NB4 (cell line): ENCODE measurements at regions not wholly inside any gene's neighbourhood (a gene's known extent, or its start where the extent isn't known, plus 50 kb on each side); places are given as distances from the start of the nearest gene placed in this dataset.

Source experiments
- DNase-seq: peaks from one replicate; pipeline ENCODE4 v3.0.0; 2010; ENCODE audit warnings: low read depth
- H3K4me3 ChIP-seq: one replicate; pipeline ENCODE4 v1.5.1; 2011; ENCODE audit warnings: mild to moderate bottlenecking, low read depth, low read length, moderate library complexity
- MYC ChIP-seq: IDR thresholded peaks from 2 replicates; pipeline ENCODE4 v1.6.1; 2011; ENCODE audit warnings: low read depth, low read length
- POLR2A ChIP-seq: IDR thresholded peaks from 2 replicates; pipeline ENCODE4 v1.6.1; 2011; ENCODE audit warnings: mild to moderate bottlenecking; ENCODE audit not compliant: insufficient read length; ENCODE audit errors: extremely low read depth
- TF ChIP-seq, protein P1 (sequence below): IDR thresholded peaks from 2 replicates; pipeline ENCODE4 v1.6.1; 2011; ENCODE audit warnings: low read depth, low read length
- TF ChIP-seq, protein P2 (sequence below): IDR thresholded peaks from one replicate; pipeline ENCODE4 v1.5.1; 2012; ENCODE audit warnings: low read depth, low read length

- H3K4me3 ChIP-seq = no peak overlapping the region
- no peak for DNase-seq
- TF ChIP-seq POLR2A (no peak), MYC (no peak)
- TF ChIP-seq, protein P1, sequence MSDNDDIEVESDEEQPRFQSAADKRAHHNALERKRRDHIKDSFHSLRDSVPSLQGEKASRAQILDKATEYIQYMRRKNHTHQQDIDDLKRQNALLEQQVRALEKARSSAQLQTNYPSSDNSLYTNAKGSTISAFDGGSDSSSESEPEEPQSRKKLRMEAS = no peak
- TF ChIP-seq, protein P2, sequence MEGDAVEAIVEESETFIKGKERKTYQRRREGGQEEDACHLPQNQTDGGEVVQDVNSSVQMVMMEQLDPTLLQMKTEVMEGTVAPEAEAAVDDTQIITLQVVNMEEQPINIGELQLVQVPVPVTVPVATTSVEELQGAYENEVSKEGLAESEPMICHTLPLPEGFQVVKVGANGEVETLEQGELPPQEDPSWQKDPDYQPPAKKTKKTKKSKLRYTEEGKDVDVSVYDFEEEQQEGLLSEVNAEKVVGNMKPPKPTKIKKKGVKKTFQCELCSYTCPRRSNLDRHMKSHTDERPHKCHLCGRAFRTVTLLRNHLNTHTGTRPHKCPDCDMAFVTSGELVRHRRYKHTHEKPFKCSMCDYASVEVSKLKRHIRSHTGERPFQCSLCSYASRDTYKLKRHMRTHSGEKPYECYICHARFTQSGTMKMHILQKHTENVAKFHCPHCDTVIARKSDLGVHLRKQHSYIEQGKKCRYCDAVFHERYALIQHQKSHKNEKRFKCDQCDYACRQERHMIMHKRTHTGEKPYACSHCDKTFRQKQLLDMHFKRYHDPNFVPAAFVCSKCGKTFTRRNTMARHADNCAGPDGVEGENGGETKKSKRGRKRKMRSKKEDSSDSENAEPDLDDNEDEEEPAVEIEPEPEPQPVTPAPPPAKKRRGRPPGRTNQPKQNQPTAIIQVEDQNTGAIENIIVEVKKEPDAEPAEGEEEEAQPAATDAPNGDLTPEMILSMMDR = no peak
Observed at GRCh38 chr1:14468751-14469150, 129.7 kb upstream of the KAZN start.

GRCh38 chr1:14470802-14471201, 127.7 kb upstream of the KAZN start:
- H3K4me3 ChIP-seq = no peak overlapping the region
- TF ChIP-seq MYC = no peak
- TF ChIP-seq POLR2A = no peak
- TF ChIP-seq, protein P2 = no peak
- TF ChIP-seq, protein P1 = no peak
- DNase-seq = no peak

GRCh38 chr1:14474856-14475255, 123.6 kb upstream of the KAZN start:
- DNase-seq = no peak
- H3K4me3 ChIP-seq = no peak overlapping the region
- TF ChIP-seq, protein P2 = no peak
- TF ChIP-seq, protein P1 = no peak
- TF ChIP-seq MYC = no peak
- TF ChIP-seq POLR2A = no peak

GRCh38 chr1:14476170-14476955, 122.1 kb upstream of the KAZN start:
- no peak overlapping the region for H3K4me3 ChIP-seq
- no peak for TF ChIP-seq POLR2A
- no peak for DNase-seq

- no peak overlapping the region for H3K4me3 ChIP-seq
- DNase-seq = no peak
- TF ChIP-seq POLR2A (no peak), MYC (no peak)
Observed at GRCh38 chr1:14478120-14478519, 120.4 kb upstream of the KAZN start.

DNA sequence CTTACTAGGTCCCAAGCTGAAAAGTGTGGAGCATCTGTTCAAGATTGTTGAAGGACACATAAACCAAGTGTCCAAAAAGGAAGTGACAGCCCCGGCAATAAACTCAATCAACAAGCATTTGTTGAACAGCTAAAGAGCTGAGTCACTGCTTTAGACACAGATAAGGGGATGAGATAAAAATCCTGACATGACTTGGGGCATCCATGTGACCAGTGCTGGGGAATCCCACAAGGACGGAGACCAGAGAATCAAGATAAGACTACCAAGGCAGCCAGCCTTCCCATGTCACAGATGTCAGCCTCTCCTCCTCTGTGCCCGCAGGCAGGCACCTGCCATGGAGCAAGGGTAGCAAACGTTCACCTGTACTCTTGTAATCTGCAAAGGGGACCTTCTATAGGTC, 118.6 kb upstream of the KAZN start:
- DNase-seq = no peak
- no peak overlapping the region for H3K4me3 ChIP-seq
- TF ChIP-seq, protein P1 = no peak
- TF ChIP-seq MYC = no peak
- TF ChIP-seq POLR2A = no peak
- TF ChIP-seq, protein P2 = no peak

DNA sequence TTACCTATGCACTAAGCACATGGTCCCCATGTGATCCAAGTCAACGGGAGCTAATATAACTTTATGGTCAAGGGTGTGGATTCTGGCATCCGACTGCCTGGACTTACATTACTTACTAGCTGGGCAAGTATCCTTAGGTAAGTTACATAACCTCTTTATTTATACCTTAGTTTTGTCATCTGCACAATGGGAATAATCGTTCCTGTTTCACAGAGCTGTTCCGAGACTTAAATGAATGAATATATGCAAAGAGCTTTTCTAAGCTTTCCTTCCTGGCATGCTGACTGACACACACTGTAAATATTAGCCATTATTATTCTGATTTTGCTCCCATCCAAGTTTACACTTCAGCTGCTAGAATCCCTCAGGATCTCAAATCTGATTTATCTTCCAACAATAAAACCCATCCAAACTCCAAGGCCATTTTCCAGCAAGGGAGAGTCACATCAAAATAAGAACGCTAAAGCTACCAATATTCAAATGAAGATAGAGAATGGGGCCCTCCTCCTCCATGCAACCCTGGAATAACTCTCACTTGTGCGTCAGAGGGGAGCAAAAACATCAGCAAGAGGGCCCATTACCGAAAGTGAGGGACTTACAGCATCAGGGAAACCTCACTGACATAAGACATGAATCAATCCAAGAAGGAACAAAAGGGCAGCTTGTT, 115.6 kb upstream of the KAZN start:
- no peak for DNase-seq

More for the DNA sequence above, 115.6 kb upstream of the KAZN start:
- no peak for TF ChIP-seq POLR2A
- TF ChIP-seq, protein P2 = no peak
- TF ChIP-seq MYC = no peak
- TF ChIP-seq, protein P1 = no peak
- no peak overlapping the region for H3K4me3 ChIP-seq
